ENCODE measurements at regions not wholly inside any gene's neighbourhood (a gene's known extent, or its start where the extent isn't known, plus 50 kb on each side); places are given as distances from the start of the nearest gene placed in this dataset.

- TF ChIP-seq CTCF (conservative IDR thresholded peaks at IDR 0.05; ENCODE audit: low read depth, low read length) (peak; percentile 10; the same call in 1 of the 2 replicates), USF2 (IDR thresholded peaks at IDR 0.05; ENCODE audit: low read depth, low read length) (no peak), FOS (IDR thresholded peaks at IDR 0.05; ENCODE audit: low read depth, low read length) (no peak), RAD21 (IDR thresholded peaks at IDR 0.05; ENCODE audit: low read length) (no peak), BHLHE40 (IDR thresholded peaks at IDR 0.05; ENCODE audit: low read depth, low read length) (no peak), POLR2A (IDR thresholded peaks at IDR 0.05; ENCODE audit: low read depth, low read length) (no peak), CEBPB (IDR thresholded peaks at IDR 0.05; ENCODE audit: low read depth, low read length) (no peak), MAZ (IDR thresholded peaks at IDR 0.05; ENCODE audit: borderline replicate concordance, low read depth, low read length) (no peak)
Observed at GRCh38 chr2:157178874-157179273, 78.6 kb upstream of the GALNT5 start.

All from IMR-90 (cell line).